GM19238 (cell line): ENCODE measurements at regions not wholly inside any gene's neighbourhood (a gene's known extent, or its start where the extent isn't known, plus 50 kb on each side); places are given as distances from the start of the nearest gene placed in this dataset.

Experiments
- DNase-seq: peaks from one replicate; pipeline ENCODE4 v3.0.0; 2011; ENCODE audit warnings: low spot score; ENCODE audit not compliant: insufficient read length

- DNase-seq, result no peak
Measured at GRCh38 chr4:58935332-58935731, 1825.1 kb upstream of the IGFBP7 start.

- DNase-seq, result no peak
Measured at GRCh38 chr4:58936436-58936835, 1826.3 kb upstream of the IGFBP7 start.

GRCh38 chr4:58940167-58940566 is 1830.0 kb upstream of the IGFBP7 start:
- no peak for DNase-seq

- DNase-seq, result no peak
Measured at GRCh38 chr4:58941286-58941685, 1831.1 kb upstream of the IGFBP7 start.

- DNase-seq, result no peak
Measured at GRCh38 chr4:58953575-58953974, 1843.4 kb upstream of the IGFBP7 start.

- no peak for DNase-seq
Measured at GRCh38 chr4:58957711-58958110, 1847.5 kb upstream of the IGFBP7 start.

- DNase-seq, result no peak
Measured at GRCh38 chr4:58961283-58961682, 1851.1 kb upstream of the IGFBP7 start.

GRCh38 chr4:58961925-58962324 is 1851.7 kb upstream of the IGFBP7 start:
- no peak for DNase-seq

GRCh38 chr4:58962424-58962823 is 1852.2 kb upstream of the IGFBP7 start:
- no peak for DNase-seq

- DNase-seq, result no peak
Measured at GRCh38 chr4:58981828-58982227, 1871.6 kb upstream of the IGFBP7 start.

- DNase-seq, result no peak
Measured at GRCh38 chr4:58983887-58984286, 1873.7 kb upstream of the IGFBP7 start.

- no peak for DNase-seq
Measured at GRCh38 chr4:59002148-59002547, 1892.0 kb upstream of the IGFBP7 start.

- DNase-seq, result no peak
Measured at GRCh38 chr4:59024257-59024656, 1914.1 kb upstream of the IGFBP7 start.

GRCh38 chr4:59037812-59038211 is 1927.6 kb upstream of the IGFBP7 start:
- DNase-seq, result no peak

GRCh38 chr4:59039046-59039445 is 1928.9 kb upstream of the IGFBP7 start:
- no peak for DNase-seq

- DNase-seq, result no peak
Measured at GRCh38 chr4:59044286-59044900, 1934.2 kb upstream of the IGFBP7 start.

GRCh38 chr4:59054086-59054485 is 1943.9 kb upstream of the IGFBP7 start:
- DNase-seq, result no peak

GRCh38 chr4:59057804-59058203 is 1947.6 kb upstream of the IGFBP7 start:
- DNase-seq, result no peak

- DNase-seq, result no peak
Measured at GRCh38 chr4:59058543-59058942, 1948.4 kb upstream of the IGFBP7 start.

- DNase-seq, result no peak
Measured at GRCh38 chr4:59060002-59060846, 1950.0 kb upstream of the IGFBP7 start.

- no peak for DNase-seq
Measured at GRCh38 chr4:59060895-59061294, 1950.7 kb upstream of the IGFBP7 start.

- DNase-seq, result no peak
Measured at GRCh38 chr4:59063015-59063720, 1953.0 kb upstream of the IGFBP7 start.
